ENCODE measurements at regions not wholly inside any gene's neighbourhood (a gene's known extent, or its start where the extent isn't known, plus 50 kb on each side); places are given as distances from the start of the nearest gene placed in this dataset.

DNA sequence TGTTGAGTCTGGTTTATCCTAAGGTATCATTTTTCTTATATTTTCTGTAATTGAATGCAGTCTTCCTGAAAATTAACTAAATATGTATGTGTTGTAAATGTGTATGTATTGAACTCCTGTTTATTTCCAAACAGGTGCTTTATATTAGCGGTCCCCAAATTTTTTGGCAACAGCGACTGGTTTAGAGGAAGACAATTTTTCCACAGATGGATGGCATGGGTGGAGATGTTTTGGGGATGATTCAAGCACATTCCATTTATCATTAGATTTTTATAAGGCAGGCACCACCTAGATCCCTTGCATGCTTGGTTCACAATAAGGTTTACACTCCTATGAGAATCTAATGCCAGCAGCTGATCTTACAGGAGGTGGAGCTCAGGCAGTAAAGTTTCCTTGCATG is 210.5 kb upstream of the ANO3 start:
- no peak for DNase-seq

DNA sequence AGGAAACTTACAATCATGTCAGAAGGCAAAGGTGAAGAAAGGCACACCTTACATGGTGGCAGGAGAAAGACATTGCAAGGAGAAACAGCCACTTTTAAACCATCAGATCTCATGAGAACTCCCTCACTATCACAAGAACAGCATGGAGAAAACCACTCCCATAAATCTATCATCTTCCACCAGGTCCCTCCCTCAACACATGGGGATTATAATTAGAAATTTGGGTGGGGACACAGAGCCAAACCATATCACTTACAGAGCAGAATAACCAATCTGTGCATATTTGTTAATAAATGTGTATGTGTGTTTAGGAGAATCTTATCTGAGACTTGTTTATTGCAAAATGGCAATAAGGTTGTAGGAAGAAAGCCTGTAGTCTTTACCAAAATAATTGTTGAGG is 205.2 kb upstream of the ANO3 start:
- DNase-seq: no peak

DNA sequence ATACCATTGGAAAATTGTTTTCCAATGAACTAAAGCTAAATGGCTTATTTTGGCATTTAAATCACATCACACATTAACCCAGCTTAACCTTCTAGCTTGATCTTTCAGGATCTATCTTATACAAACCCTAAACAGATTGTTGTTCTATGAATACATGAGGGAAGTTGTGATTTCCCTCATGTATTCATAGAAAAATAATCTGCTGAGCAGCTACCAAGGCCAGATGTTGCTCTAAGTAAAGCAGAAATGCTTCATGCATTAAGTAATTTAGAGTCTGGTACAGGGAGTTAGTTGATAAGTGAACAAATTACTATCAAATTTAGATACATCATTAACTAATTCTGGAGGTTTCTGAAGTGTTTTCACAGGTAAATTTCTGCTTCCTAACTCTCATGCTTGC is 204.6 kb upstream of the ANO3 start:
- DNase-seq: no peak

DNA sequence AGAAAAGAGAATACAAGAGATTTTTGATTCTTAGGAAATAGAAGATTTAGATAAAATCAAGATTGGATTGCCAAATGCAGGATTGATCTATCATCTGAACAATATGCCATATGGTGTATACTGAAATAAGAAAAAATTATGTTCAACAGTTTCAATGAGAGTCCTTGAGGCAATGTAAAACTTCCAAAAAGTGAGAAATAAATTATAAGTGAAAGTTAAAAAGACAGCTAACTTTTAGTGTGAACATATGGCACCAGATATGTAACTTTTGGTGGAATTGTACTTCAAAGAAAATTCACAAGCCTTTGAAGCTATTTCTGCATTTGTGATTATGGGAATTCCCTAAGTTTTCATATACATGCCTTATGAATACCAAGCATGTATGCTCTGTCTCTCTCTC is 200.5 kb upstream of the ANO3 start:
- no peak for DNase-seq

DNA sequence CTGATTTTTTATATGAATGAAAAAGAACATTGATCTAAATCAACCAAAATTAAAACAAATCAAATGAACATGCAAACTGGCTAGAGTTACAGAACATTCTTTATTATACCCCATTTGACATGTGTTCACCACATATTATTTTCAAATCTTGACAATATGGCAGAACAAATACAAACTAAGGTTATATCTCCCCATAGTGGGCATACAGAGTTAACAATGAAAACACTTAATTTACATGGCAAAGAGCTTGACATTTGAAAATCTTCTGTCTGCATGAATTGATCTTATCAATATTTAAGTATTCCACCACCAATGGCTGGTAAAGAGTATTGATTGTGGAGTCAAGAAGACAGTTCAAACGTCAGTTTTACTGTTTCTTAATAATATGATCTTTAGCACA is 197.9 kb upstream of the ANO3 start:
- DNase-seq: no peak

DNA sequence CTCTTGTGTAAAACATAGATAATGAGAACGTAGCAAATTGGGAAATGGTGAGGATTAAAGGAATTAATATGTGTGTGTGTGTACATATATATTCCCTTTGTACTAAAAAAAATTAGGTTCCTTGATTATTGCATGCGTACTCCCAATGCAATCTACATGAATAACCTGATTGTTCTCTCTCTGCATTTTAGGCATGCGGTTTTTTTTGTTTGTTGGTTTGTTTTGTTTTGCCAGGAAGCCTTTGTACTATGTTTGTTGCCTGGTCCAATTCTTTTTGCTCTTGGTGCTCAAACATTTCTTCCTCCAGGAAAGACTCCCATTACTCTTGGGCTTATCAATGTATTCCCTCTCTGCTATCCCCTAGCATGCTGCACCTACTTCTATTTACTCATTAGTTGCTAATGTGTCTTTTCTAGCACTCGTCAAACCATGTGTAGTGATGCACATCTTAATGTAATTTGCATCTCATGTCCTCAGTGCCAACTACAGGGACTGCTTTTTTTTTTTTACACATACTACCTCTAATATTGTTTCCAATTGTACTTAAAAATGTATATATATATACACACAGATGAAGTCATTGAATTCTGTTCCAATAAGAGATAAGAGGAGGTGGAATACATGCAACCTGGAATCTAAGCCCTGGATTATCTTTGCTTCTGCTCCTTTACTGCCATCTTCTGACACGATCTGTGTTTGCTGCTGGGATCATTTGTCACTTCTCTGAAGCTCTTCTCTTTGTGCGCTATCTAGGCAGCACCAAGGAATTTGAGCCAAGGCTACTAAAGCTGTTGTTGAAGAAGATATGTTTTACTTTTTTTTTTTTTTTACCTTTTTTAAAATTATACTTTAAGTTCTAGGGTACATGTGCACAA is 197.2 kb upstream of the ANO3 start:
- no peak for DNase-seq

DNA sequence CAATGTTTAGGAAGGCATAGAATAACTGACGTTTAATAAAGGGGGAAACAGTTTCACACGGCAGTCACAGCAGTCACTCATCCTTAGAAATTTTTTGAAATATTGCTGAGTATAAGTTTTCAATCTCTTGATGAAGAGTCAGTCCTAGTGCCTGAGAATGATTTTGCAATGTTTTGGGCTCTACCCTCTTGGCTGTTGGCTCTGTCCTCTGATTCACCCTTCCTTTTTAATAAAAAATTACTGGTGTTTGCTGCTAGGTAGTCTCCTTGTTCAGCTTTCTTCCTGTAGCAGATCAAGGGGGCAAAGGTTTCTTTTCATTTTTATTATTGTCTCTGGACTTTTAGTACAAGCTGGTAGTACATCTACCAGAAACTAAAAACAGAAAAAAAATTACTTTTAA is 194.3 kb upstream of the ANO3 start:
- DNase-seq: no peak

DNA sequence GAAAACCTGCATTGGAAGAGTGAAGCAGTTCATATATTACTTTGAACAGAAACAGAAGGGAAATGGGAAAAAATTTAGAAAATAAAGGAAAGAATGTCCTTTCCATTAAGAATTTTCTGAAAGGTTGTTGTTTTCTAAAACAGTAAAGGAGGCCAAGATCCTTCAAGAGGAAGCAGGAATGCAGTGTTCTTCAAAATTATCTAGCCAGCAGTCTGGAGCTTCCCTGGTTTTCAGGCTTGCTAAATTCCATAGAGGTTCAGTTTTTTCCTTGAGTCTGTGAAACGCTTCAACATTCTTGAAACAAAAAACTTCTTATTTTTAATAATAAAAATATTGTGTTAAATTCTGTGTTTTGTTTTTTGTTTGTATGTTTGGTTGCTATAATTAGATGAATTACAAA is 189.0 kb upstream of the ANO3 start:
- no peak for DNase-seq

DNA sequence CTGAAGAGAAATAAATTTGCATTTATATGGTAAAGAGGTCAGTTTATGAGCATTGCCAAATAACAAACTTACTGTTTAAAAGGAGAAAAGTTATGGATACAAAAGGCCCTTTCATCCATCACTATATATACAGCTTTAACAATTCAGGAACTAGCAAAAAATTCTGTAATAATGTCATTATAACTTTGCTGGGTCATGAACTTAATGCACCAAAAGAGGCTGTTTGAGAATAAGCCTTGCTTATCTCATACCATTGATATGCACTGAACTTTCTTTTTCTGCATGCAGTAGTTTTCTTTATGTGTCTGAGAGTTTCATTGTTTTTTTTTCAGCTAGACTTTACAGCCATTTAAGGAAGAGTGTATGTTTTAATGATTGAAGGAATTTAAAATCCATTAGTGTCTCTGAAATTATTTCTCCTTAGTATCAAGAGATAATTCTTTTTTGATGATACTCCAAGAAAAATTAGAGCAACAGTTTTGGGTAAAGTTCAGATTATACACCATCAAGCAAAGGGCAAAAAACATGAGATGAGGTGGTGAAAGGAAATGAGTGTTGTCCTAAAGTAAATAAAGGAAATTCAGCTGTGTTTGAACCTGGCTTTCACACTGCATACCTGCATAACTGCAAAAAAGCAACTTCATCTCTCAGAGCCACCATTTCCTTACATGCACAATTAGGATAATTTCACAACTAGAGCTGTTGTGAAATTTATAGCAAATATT is 188.2 kb upstream of the ANO3 start:
- no peak for DNase-seq

DNA sequence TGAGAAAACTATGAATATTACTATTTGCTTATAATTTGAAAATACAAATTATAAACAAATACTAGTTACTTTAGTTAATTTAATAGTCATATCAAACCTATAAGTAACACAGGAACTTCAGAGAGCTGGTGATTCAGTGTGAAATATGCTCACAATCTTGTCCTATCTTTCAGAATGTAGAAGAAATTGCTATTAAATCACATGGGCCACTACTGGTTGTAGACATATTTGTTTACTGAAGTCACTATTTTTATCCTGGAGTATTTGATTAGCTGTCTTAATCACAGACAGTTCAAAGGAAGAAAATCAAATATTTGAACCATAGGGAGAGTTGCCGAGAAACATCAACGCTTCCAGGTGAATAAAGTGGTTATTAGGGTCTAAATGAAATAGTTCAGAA is 187.6 kb upstream of the ANO3 start:
- DNase-seq: no peak

DNA sequence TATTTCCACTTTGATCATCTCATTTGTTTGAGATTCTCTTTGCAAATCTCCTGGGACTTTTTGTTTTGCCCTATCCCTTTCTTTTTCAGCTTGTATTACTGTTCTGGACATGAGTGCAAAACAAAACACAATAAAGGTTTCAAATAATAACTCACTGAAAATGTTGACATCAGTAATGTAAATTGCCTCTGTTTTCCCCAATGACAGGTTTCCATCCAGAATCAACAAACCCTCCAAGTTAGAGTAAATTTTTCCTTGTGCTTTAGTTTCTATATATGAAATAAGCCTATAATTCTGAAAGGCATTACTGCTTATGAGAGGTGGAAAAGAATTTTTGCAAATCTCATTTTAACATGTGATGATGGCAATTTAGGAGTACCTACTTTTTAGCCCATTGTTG is 187.0 kb upstream of the ANO3 start:
- no peak for DNase-seq

DNA sequence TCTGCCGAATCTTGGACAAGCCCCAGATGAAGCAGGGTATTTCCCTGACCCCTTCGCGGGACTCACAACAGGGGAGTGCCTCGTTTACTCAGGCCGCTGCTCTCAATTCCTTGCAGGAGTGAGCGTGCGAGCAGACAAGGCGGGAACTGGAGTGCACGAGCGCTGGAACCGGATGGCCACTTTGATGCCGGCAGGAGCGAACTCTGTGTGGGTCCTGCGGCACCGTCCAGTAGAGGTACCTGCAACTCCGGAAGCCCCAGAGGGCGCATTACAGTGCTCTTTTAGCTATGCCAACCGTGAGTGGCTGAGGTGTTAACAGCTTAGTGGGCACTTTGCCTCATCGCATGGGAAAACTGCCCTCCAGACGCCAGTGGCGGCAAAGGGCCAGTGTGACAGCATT is 182.3 kb upstream of the ANO3 start:
- DNase-seq: no peak

DNA sequence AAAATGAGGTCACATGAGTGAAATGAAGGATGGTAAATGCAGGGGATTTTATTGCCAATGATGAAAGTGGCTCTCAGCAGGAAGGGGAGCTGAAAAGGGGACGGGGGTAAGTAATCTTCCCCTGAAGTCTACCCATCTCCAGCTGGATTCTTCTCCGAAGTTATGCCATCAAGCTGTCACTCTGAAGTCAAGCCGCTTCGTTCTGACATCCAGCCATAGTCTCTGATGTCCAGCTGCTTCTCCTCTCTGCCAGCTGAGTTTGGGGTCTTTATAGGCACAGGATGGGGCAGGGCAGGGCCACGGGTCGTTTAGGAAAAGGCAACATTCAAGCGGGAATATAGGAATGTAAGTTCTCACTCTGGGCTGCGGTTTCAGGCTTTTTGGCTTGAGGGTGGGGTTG is 181.9 kb upstream of the ANO3 start:
- DNase-seq: no peak

DNA sequence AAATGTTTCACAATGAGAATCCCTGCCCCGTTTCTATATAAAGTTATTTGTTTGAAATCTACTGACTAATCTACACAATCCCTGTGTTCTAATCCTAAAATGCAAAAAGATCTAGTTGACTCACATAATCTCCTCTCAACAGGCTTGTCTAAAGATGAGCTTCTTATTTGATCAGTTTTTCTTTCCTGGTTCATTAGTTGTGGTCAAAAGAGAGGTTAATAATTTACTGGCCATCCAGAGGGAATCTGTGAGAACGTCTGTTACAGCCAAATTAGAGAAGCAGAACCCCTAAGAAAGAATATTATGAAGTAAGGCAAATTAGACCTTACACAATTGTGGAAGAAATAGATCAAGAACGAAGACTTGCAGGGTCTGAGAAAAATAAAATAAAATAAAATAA is 173.7 kb upstream of the ANO3 start:
- DNase-seq: no peak

DNA sequence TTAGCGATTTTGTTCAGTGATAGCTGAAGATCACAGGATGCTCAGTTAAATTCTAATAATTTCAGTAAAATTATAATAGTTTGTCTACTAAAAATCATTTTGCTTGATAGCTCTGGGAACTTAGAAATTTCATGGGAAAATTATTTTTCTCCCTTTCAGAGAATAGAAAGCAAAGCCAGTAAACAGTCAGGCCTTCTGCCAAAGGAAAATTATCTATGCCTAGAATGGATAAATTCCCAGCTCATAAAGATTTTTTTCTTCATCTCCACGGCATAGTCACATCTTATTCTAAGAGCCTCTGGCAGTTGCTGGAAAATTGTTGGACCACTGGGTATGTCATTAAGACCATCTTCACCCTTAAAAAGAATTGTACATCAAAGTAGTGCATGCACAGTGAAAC is 169.6 kb upstream of the ANO3 start:
- DNase-seq: no peak

DNA sequence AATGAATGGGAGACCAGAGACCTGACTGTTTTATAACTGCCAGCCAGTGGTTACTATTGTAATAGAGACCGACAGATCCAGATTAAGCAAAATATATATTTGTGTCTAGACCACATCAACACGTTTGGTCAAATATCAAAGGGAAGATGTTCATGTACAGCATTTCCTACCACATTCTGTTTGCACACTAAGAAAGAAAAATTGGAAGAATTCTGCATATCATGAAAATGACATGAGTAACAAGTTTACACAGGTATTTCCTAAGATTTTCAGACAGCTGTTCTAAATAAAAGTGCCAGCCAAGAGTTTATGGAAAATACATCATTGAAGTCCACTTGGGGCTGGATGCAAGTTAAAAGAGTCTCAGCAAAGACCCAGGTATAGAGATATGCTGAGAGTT is 145.5 kb upstream of the ANO3 start:
- no peak for DNase-seq

DNA sequence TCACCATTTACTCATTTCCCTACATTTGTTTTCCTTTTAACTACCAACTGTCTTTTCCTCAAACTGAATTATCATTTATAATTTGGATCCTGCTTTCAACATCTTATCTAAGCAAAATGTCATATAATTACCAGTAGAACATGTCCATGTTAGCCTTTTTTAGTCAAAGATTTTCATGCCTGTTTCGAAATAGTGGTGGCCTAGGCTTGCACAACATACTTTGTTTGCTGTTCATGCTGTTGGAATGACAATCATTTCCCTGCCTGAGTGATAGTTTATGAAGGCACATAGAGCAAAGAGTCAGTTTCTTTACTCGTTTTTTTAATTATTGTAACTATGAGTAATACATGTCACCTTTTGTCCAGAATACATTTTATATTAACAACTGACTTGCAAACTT is 144.3 kb upstream of the ANO3 start:
- no peak for DNase-seq

DNA sequence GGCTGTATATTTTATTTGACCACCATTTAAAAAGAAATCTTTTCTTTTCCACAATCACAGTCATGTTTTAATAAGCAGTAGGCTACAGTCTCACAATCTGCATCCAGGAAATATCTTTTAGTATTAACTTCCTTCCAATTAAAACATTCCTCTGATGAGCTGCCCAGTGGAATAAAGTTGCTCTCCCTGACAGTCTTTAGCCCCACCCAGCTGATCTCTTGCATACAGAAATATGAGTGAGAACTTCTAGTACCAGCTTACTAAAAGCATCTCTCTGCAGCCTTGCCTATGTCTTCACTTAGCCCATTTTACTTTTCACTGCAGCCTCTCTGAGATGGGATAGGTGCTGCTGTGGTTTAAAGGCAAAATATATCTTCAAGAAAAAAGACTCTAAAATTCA is 143.4 kb upstream of the ANO3 start:
- DNase-seq: no peak

DNA sequence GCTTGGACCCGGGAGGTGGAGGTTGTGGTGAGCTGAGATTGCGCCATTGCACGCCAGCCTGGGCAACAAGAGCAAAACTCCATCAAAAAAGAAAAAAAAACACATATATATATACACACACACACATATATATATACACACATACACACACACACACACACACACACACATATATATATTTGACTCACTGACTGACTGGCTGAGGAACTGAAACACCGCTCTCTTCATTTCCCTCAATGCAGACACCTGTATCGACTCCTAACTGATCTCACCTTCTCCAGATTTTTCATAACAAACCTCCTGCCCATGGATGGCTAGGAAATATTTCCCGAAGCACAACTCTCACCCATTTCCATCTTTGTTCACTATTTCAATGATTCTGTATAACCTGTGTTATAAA is 140.7 kb upstream of the ANO3 start:
- DNase-seq: no peak

DNA sequence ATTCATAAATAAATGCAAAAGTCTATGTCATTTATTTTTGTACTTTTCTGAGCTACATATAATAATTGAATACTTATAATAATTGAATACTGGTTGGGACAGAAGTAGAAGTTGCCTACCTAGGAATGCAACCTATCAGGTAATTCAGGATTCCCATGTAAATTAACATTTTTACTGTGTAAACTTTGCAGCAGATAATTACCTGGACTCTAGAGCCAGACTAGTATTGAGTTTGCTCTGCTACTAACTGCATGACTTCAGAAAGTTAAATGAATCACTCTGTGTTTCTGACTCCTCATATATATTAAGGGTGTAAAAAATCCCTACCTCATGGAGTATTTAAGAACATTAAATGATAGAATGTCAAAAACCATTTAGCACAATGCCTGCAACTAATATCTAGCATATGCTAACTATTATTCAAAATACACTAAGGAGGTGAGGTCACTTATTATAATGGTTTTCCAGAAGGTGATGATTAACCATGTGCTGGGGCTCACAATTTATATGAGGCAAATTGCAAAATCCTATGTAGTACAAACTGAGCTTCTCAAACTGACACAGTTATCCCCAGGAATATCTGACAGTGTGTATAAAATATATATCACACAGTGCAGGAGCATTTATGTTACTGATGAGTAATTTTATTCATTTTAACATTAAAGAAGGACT is 138.1 kb upstream of the ANO3 start:
- no peak for DNase-seq

DNA sequence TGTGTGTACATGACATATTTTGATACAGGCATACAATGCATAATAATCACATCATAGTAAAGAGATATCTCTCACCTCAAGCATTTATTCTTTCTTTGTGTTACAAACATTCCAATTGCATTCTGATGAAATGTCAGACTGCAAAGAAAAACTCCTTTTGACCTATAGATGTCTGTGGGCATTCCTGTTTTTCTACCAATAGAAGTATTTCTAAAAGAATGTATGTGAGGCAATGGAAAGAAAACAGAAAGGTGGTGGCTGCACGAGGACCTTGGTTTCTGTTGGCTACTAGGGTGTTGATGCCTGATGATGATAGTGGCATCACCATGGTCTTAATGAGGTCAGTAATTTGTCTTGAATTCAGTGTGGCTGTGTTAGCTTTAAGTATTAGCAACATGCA is 137.0 kb upstream of the ANO3 start:
- no peak for DNase-seq

DNA sequence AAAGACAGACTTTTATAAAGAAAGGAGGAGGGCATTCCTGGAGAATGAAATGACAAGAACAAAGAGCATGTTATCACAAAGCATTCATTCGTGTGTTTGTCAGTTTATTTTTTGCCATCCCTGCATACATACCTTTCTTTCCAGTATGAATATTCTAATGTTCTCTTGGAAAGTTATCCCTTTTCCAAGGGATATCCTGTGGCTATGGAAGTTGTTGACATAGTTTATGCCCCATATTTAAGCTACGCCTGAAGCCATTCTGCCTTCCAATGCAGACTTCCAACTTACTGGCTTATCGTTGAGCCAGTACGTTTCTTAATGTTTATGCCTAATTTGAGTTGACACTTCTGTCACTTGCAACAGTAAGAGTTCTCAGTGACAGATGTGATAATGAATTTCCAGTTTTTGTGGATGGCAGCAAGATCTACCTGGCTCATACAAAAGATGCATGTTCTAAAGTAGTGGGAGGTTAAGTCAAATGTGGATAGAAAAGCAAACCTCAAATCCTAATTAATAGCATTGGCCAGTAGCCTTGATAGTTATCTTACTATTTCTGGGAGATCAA is 133.3 kb upstream of the ANO3 start:
- DNase-seq: no peak

DNA sequence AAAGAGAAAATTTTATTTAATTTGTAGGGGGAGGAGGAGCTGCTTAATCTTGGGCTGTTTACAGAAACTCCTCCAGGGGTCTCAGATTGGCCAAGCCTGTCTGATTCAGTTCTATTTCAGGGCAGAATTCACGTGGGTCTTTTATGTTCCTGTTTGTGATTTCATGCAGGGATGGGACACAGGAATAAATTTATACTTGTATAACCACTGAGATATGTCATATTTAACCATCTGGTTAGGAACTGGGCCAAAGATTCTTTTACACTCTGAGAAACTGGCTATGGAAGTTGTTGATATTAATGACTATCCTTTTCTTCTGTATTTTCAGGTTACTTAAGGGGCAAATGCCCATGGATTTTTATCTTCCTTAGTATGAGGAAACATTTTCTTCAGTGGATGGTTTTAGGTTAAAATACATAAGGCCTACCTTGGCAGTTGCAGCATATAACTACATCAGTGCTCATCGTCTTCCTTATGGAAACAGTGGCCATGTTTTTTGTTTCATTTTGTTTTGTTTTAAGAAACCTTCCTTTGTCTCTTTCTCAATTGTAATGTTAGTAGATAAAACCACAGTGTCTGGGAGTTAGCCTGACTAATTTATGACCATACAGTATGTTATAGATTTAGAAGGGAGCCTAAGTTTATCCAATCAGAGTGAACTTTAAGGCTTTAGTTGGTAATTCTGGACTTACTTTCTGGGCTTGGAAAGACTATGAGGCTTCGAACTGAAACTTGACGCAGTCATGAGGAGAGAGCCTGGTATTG is 132.4 kb upstream of the ANO3 start:
- DNase-seq: no peak
